Stimulated activated CD4-positive, alpha-beta T cell treated with anti-CD3 and anti-CD28 coated beads, Interleukin-12 subunit alpha, Interleukin-12 subunit beta, amount 100 ng/mL, for 24 hours (primary cell): ENCODE measurements at regions not wholly inside any gene's neighbourhood (a gene's known extent, or its start where the extent isn't known, plus 50 kb on each side); places are given as distances from the start of the nearest gene placed in this dataset.

Experiments
- DNase-seq, 2 experiments: peaks; one replicate each; pipeline ENCODE4 v3.0.0-alpha.2; 2020; ENCODE audit warnings: low read depth in 2 of 2

DNA sequence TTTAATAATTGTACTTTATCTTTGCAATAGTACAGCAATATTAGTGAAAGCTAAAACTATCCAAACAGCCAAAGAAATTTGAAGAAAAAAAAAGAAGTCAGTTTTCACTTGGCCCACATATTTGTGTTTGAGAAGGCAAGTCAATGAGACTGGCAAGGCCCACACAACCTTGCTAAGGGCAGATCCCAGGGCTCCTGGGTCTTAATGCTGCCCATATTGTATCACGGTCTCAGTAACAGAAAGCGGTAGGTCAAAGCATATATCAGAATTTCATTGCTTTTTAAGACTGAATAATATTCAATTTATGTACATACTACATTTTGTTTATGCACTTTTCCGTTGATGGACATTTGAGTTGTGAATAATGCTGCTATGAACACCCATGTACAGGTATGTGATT, 262.0 kb upstream of the TOPAZ1 start:
- no peak for DNase-seq

DNA sequence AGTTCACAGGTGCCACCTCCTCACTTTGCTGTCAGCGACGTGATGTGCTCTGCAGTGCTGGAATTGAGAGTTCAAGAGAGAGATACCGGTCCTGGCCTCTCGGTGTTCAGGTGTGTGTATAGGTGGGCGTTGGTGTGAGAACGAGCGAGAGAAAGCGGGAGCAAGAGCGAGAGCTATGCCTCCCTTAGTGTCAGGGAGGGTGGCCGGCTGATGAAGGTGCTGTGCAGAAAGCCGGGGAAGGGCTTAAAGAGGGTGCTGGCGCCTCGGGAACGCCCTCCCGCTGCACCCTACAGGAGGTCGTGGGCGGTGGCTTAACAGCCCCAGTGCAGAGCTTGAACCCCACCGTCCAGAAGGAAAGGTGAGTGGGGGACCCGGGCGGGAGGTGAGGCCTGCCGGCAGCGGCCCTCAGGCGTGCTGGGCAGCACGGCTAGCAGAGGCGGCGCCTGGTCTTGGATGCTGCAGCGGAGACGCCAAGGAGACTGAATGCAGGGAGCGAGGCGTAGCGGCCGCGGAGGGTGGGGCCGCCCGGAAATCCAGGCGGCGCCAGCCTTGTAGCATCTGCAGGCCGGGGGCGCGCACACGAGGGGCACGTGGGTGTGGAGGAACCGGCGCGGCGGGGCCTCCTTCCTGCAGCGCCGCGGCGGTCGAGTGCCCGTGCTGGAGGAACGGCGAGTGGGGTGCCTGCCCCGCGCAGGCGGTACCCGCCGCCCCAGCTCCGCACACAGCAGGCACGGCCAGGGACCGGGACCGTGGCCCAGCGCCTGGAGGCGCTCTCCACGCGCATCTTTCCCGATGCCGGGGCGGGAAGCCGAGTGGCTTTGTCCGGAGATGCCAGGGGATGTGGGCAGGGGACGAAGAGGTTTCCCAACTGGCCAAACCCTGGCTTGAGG, 246.8 kb upstream of the TOPAZ1 start:
- DNase-seq, result no peak

DNA sequence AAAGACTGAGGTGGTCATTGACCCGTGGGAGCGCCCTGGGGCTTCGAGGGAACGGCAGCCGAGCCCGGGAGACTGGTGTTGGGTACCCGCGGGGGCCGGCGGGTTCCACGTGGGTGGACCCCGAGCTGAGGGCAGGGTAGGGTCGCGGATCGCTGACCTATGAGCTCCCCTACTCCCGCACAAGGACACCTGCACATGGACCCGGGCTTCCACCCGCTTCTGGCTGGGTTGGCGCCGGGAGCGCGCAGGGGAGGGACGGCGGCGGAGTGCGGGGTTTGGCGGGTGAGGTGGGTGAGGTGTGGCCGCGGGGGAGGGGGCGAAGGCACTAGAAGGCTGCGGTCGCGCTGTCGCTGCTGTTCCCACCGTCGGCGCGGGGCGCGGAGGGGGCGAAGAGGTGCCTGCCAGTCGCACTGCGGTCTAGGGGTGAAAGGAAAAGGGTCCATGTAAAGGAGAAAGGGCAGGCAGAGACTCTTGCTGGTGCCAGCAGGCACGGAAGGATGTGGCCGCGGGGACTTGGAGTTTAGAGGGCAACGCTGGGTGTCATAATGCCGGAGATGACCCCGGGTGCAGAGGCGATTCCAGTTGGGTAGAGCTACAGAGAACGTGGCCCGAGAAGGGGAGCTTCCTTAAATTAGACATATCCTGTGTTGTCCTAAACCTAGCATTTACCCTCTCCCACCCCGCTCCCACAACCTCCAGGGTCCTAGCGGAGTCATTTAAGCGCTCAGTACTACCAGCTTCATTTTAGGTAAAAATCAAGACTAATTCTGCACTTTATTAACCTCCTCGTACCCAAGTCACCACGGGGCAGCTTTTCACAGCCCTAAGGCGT, 245.9 kb upstream of the TOPAZ1 start:
- DNase-seq, result no peak

DNA sequence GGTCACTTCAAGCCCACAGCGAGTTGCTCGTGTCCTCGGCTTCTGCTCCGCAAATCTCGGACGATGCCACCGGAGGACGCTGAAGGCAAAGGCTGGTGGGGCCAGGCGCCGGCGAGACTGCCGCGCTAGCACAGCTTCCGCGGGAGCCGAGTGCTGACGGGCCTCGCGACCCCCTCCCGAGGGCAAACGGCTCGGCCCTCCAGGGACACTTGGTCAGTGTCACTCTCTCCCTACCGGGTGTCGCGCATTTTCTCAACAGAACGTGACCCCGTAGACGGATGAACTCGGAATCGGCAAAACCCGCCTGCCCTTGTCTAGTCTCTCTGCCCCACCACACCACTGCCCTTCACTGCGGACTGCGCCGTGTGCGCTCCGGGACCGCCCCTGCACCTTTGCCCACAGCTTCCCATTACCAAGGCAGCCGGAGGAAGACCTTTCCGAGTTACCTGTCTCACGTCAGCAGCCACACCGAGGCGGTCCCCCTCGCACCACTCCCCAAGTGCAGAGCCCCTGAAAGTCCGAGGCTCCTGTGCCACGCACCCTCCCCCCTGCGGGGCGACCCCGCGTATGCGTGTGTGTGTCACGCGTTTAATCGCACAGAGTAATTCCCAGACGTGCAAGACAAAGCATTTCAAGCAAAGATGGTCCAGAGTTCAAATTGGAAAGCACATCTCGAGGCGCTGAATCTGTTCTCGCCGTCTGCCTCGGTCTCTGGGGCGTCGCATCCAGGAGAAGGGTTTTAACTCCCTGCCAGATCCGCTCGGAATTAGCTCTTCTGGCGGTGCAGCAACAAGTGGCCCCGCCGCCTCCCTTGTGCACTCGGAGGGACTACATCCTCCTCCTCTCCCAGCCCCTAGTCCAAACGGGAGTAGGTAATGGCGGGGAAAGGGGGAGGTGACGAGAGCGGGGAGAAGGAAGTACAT, 245.0 kb upstream of the TOPAZ1 start:
- DNase-seq, result no peak

DNA sequence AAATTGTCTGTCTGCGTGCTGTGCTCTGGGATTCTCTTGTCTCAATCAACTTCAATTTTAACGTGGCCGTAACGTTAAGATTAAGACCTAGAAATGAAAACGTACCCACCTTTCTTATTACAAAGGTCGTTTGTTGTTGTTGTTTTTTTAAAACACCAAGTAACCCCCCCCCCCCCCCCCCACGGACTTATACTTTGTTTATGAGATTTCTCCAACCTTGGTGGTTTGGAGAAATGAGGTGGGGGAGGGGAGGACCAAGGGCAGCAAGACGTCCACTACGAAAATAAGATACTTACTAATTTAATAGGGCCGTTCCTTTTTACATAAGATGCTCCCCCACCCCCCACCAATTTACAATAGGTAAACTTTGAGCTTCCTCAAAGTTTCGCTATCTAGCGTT, 244.4 kb upstream of the TOPAZ1 start:
- no peak for DNase-seq

DNA sequence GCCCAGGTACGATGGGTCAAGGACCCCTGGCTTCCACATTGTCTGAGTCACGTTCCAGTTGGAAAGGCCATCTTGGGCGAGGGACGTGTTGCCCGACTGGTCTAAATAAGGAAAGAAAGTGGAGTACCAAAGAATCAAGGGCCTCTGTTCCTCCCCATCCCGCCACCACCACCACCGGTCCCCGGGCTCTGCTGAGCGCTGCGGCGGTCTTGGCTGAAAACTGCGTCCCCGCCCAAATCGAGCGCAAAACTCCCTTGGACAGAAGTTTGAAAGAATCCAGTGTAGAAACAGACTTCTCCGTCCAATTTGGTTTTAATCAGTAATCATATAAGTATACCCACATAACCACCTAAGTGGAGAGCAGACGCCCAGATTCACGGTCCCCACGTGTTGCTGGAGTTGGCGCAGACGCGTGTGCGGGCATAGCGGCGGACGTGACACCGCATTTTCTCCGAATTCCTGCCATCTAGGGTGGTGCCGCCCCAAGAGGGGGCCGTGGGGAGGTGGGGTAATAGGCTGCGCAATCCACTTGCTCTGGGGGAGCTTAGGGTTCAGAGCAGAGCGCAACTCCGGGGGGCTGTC, 243.8 kb upstream of the TOPAZ1 start:
- DNase-seq, result no peak

DNA sequence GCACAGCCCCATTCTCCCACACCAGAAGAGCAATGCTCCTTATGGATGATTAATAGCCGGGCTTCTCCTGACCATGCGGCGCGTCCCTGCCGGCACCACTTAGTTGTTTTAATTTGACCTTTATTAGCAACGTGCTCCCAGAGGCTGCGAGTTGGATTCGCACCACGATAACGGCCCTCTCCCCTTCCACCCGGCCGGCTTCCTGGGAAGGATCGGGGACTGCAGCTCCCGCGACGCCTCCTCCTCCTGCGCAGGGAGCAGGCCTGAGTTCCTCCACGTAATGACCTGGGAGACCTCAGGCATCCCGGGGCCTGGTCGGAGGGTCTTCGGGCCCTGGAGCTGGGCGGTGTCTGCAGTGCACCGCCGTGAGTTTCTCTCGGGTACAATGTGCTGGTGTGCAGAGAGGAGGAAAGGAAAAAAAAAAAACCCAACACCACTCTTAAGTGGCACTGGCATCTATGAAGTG, 243.3 kb upstream of the TOPAZ1 start:
- no peak for DNase-seq

DNA sequence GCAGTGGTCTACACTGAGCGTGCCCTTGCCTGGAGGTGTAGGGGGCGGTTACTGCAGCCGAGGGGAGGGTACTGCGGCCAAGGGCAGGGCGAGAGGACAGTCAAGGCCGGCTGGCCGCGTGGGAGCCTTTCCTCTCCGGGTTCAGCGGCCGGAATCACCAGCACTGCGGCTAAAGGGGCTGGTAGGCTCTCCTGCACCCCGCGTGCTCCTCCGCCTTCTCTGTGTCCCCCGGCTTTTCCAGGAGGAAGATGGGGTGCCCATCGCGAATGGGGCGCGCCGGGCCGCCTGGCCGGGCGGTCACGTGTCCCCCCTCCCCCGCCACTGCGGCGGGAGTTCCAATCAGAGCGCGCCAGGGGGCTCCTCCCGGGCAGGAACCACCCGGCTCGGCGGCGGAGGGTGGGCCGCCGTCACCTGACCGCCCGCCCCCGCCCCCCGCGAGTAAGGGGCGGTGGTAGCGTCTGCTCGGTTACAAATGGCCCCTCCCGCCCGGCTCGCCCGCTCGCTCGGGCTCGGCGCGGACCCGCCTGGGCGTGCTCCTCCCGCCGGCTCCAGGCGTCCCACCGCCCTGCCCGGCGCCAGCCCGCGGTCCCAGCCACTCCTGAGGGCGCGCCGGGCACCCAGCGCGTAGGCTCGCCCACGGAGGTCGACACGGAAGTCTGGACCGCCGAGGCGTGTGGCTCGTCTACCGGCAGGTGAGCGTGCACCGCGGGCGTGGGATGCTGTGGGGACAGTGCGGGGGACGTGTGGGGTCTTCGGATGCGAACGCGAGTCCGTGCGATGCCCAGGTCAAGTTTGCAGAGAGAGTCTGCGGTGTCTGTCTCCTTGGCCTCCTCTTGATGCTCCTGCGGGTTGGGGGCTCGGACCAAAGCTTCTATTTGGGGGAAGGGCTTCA, 242.6 kb upstream of the TOPAZ1 start:
- DNase-seq, result no peak

DNA sequence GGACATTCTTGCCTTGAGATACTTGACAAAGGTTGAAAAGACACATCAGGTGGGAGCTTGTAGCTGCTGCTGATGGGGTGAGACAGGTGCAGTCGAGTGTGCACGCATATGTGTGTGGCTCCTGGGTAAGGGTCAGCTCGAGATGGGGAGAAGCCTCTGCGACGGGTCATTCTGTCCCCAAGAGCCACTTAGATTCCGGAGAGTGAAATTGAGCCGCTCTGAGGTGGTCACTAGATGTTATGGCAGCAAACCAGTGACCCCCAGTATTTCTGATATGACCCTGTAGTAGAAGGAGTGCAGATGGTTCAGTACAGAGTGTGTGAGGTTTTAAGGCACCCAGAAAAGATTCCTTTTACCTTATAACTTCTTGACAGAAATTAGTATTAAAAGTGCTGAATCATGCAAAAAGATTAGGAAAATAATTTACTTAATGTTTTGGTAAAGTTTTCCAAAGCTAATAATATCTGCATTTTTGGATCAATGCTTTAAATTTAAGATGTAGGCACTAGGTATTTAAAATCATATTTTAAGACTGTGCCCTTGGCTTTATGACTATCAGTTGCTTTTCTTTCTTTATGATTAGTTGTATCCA, 241.9 kb upstream of the TOPAZ1 start:
- no peak for DNase-seq

DNA sequence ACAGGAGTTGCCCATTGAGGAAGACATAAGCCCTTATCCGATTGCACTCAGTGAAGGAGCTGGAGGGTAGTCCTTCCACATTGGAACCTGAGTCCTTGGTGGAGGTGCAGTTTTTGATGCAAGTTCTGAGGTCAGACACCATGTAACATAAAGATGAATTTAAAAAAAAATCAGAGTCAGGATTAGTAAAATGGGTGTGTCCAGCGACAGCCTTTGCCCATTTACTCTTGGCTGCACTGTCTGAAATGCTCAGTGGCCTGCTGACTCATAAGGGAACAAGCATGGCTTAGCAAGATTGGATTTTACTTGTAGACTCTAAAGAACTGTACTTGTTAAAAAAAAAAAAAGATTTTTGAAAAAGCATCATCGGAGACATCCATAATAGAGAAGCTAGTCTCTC, 241.1 kb upstream of the TOPAZ1 start:
- DNase-seq, result no peak

DNA sequence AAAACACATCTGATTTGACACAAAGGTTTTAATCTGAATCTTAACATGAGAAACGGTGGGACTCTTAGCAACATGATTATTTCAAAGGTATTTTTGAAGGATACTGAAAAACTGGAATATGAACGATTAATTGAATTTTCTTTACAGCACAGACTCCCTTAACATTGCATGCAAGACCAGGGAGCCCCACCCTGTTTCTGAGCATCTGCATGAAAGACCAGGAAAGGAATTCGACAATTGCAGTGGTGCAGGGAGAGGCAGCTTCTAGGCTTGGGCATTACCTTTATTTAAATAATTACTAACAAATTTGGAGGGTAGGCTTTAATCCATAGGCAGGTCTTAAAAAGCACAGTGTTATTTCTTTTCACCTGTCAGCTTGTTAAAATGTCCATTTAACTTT, 240.6 kb upstream of the TOPAZ1 start:
- no peak for DNase-seq

DNA sequence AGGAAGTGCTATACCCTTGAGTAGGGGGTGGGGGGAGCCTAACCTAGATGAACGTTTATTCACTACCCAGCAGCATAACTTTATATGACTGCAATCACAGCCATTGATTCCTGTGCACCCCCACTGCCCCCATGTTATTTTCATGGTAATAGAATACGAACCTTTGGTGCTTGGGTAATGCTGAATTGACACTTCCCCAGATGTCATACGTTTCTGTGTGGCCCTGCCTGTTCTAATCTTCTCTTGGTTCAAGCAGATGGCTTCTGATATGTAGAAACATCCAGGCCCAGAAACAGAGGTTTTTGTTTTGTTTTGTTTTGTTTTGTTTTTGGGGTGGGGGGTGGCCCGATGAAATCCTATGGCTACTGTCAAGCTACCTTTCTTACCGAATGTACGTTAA, 237.9 kb upstream of the TOPAZ1 start:
- no peak for DNase-seq

DNA sequence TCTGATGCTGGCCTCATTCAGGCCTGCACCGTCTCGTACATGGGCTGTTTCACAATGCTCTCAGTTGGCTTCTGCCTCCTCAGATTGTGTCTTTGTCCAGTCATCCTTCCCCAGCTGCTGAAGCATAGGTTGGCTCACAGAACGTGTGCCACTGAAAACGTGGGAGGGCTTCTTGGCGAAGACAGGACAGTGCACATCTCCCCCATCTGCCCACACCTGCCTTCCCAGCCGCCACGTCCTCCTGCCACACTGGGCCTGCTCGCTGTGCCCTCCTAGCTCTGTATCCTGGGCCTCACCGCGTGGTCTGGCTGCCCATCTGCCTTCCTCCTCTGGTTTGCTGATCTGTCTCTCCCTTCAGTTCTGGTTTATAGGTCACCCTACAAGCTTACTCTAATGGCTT, 230.0 kb upstream of the TOPAZ1 start:
- no peak for DNase-seq

DNA sequence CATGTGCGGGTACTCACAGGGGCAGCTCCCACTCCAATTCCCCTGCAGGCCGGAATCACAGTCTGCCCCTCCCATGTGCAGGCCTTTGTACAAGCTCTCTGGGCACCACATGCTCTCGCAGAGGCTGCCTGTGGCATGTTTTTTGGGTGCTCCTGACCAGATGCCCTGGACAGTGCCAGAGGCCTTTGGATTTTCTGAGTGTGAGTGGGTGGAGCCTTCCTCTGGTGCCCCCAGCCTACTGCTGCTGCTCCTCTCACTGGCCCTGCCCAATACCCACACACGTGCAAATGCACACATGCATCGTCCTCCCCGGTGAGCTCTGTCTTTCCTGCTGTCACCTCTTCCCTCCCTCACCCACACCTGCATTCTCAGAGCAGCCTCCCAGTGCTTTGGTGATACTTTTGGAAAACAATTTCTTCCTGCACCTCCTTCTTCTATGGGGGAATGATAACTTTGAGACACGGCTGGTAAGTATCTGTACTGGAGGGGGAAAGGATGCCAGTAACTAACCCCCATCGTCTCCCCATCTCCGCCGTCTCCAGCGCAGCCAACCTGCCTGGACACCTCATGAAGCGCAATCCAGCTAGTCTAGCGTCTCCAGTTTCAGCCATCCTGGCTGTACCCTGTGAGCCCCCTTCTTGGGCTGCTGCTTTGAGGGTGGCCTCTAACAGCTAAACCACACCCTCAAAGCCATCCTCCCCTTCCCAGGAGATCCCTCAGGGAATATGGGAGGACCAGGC, 229.4 kb upstream of the TOPAZ1 start:
- no peak for DNase-seq

DNA sequence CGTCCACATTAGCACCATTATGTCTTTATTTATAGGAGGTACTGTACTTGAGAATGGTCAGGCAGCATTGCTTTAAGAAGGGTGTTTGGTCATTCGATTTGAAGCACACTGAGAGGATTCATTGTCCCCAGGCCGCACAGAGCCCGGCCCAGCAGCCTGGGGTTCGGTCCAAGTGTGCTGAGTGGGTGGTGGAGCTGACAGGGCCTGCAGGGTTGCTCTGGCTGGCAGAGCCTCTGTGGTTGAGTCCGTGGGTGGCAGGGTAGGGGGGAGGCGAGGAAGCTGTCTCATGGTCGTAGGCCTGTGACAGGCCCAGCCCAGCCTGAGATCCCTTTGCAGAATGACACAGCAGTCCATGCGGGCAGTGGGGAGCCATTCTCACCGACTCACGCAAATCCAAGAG, 227.7 kb upstream of the TOPAZ1 start:
- DNase-seq, result no peak

DNA sequence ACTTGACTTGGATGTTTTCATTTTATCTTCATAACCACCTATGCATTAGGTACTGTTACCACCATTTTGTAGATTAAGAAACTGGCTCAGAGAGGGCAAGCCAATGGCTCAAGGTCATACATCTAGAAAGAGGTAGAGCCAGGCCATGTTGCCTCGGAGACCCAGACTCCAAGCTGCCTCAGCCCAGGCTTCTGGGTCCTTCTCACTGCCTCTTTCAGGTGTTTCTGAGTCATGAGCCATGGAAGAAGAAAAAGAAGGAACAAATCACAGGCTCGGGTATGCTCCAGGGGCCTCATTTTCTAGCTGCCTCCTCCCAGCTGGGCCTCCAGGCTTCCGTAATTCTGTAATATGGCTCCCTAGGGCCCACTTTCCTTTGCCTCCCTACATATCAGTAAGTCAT, 226.5 kb upstream of the TOPAZ1 start:
- DNase-seq, result no peak

DNA sequence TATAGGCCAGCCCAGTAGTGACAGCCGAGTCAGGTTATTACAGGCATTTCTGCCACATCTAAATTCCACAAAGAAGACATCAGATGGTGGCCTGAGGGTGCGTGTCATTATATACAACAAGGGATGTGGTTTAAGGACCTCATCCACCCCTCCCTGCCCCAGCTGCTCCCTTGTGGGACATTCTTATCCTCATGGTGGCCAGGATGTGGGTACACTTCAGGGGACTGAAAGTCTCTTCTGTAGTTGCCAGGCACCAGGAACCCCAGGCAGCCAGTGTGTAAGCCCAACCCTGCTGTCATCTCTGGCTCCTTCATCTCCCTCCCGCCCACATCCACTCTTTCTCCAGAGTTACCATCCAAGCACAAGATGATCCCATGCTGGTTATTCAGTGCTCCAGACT, 224.9 kb upstream of the TOPAZ1 start:
- DNase-seq, result no peak

DNA sequence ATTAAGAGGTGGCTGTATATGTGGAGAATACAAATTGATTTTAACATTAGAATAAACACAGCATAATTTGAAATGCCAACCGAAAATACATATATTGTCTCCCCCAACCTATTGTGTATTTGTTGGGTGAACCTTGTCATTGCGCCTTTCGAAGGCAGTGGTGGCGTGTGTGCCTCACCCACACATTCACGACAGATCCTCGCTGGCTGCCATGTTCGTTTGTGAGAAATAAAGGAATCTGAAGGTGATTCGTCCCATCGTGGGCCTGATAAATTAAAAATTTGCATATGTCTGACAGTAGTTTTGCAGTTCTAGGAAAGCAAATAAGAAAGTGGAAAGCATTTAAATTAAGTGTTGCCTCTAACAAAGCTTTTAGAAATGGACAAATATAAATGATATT, 222.8 kb upstream of the TOPAZ1 start:
- no peak for DNase-seq

DNA sequence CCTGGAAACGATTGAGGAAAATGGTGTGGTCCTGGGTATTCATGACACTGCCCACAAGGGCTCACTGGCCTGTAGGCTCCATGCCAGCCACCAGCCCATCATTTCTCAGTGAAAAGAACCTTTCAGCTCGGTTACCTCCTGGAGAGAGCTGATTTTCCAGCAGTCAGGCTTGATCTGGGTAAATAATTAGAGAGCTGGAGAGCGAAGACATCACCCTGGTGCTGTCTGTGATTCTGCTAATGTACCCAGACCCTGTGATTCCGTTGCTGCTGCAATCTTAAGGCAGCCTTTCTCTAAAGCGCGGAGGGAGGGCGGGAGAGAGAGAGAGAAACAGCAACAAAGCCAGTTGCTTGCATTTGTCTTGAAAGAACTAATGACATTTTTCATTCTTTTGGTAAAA, 221.9 kb upstream of the TOPAZ1 start:
- DNase-seq, result no peak
